Upper lobe of left lung (tissue), 6 donors: ENCODE measurements at regions not wholly inside any gene's neighbourhood (a gene's known extent, or its start where the extent isn't known, plus 50 kb on each side); places are given as distances from the start of the nearest gene placed in this dataset.

Source experiments
- ATAC-seq, 2 donors: fragments of 200-7000 bp; cut with Tn5 transposase; one replicate each; pipeline ENCODE4 v1.9.1; 2022; ENCODE audit warnings: mild to moderate bottlenecking in 2 of 2, moderate library complexity in 2 of 2; ENCODE audit not compliant: low FRiP score in 2 of 2
- DNase-seq, 2 donors: peaks; one replicate each; pipeline ENCODE4 v3.0.0-alpha.2; 2019 to 2020
- H3K27ac ChIP-seq, 4 donors: fragments of 200-600 bp; sonication (generic); one replicate each; pipeline ENCODE4 v1.5.1; 2016 to 2019
- H3K27me3 ChIP-seq, 4 donors: fragments of 200-600 bp; sonication (generic); one replicate each; pipeline ENCODE4 v1.5.1; 2017 to 2019
- H3K36me3 ChIP-seq, 4 donors: fragments of 200-600 bp; sonication (generic); one replicate each; pipeline ENCODE4 v1.5.1; 2016 to 2019
- H3K4me1 ChIP-seq, 4 donors: fragments of 200-600 bp; sonication (generic); one replicate each; pipeline ENCODE4 v1.5.1; 2018 to 2019
- H3K4me3 ChIP-seq, 4 donors: fragments of 200-600 bp; sonication (generic); one replicate each; pipeline ENCODE4 v1.5.1; 2017 to 2019; ENCODE audit warnings: mild to moderate bottlenecking in 2 of 4, moderate library complexity in 1 of 4
- H3K9me3 ChIP-seq, 4 donors: fragments of 200-600 bp; sonication (generic); one replicate each; pipeline ENCODE4 v1.5.1; 2018 to 2019
- EP300 ChIP-seq, 4 donors: sonication (generic); formaldehyde crosslinking; IDR thresholded peaks; one replicate each; pipeline ENCODE4 v1.5.1; 2017; ENCODE audit warnings: antibody characterized with exemption in 4 of 4, control low read depth in 2 of 4
- POLR2A ChIP-seq, 4 donors: fragments of 450-650 bp; IDR thresholded peaks; one replicate each; pipeline ENCODE4 v1.5.1; 2016 to 2017; ENCODE audit warnings: antibody characterized with exemption in 4 of 4, mild to moderate bottlenecking in 2 of 4
- POLR2AphosphoS5 ChIP-seq, 2 donors: sonication (generic); formaldehyde crosslinking; IDR thresholded peaks; one replicate each; pipeline ENCODE4 v1.5.1; 2017; ENCODE audit warnings: antibody characterized with exemption in 2 of 2
- WGBS, 2 donors: methylation state at CpG; one replicate each; pipeline ENCODE4 v1.1.5; 2017 to 2018; 5-methylcytosine and 5-hydroxymethylcytosine counted together
- TF ChIP-seq, protein P1 (sequence below), 6 experiments: fragments of 450-650 bp in 4 of 6; fragments of 200-600 bp in 2 of 6; sonication (generic) in 2 of 6; IDR thresholded peaks; one replicate each; pipeline ENCODE4 v1.5.1; 2016 to 2019; ENCODE audit warnings: antibody characterized with exemption in 6 of 6
- donor health status: DM: no; HTN: no; CAD: no; lungs with moderate emphysema.
- donor health status: DM: no; HTN: yes; CAD: no; lungs with severe emphysema.

DNA sequence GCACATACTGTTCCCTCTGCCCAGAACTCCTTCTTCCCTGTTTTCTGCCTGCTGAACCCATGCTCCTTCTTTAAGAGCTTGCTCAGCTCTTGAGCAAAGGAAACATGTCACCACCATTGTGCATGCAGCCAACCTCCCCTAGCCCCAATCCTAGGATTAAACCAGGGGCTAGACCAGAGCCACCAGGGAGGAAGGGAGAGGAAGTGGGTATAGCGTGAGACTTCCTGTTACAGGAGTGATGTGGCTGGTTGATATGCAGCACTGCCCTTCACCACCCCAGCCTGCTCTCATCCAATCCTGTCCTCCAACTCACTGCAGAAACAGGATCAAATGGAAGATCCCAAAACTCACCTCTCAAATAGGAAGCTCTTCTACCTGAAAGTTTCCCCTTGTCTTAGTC is 67.1 kb upstream of the CDH5 start:
- no peak for ATAC-seq
- no peaks in the 10 kb centered on the region for H3K36me3 ChIP-seq
- no peaks in the 10 kb centered on the region for H3K9me3 ChIP-seq
- DNase-seq = no peak
- no peaks in the 10 kb centered on the region for H3K27me3 ChIP-seq
- H3K4me3 ChIP-seq = no peak overlapping the region
- TF ChIP-seq, protein P1, sequence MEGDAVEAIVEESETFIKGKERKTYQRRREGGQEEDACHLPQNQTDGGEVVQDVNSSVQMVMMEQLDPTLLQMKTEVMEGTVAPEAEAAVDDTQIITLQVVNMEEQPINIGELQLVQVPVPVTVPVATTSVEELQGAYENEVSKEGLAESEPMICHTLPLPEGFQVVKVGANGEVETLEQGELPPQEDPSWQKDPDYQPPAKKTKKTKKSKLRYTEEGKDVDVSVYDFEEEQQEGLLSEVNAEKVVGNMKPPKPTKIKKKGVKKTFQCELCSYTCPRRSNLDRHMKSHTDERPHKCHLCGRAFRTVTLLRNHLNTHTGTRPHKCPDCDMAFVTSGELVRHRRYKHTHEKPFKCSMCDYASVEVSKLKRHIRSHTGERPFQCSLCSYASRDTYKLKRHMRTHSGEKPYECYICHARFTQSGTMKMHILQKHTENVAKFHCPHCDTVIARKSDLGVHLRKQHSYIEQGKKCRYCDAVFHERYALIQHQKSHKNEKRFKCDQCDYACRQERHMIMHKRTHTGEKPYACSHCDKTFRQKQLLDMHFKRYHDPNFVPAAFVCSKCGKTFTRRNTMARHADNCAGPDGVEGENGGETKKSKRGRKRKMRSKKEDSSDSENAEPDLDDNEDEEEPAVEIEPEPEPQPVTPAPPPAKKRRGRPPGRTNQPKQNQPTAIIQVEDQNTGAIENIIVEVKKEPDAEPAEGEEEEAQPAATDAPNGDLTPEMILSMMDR (IDR thresholded peaks at IDR 0.05) = no peak
- TF ChIP-seq EP300 (IDR thresholded peaks at IDR 0.05) (no peak), POLR2A (IDR thresholded peaks at IDR 0.05) (no peak), POLR2AphosphoS5 (IDR thresholded peaks at IDR 0.05) (no peak)
- H3K4me1 ChIP-seq = no peaks in the 10 kb centered on the region
- H3K27ac ChIP-seq = no peak overlapping the region
- 36 to 64% methylated on average over 1 of the region's 1 CpG for WGBS, 2 donors

DNA sequence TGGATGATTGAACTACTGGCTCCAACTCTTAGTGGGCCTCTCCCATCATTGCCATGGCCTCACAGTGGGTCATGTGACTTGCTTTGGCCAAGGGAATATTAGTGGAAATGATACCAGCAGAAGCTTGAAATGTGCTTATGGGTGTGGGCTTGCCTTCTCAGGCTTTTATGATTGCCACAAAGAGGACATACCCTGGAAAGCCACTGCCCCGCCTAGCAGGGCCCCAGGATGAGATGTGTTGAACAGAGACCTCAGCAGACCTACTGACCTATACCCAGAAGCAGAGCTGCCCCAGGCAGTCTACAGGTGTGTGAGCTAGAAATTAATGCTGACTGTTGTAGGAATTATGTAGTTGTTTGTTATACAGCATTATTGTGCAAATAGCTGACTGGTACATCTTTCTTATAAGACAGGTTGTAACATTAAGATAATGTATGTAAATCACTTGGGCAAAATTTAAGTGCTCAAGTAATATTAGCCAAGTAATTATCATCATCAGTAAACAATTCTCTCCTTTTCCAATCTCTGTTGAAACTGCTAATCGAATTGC is 67.8 kb upstream of the CDH5 start:
- Histone ChIP-seq H3K27ac (no peak overlapping the region), H3K36me3 (no peaks in the 10 kb centered on the region), H3K4me3 (no peak overlapping the region), H3K4me1 (no peaks in the 10 kb centered on the region), H3K27me3 (no peaks in the 10 kb centered on the region), H3K9me3 (no peaks in the 10 kb centered on the region)
- ATAC-seq (no peak), DNase-seq (no peak)
- TF ChIP-seq POLR2A (IDR thresholded peaks at IDR 0.05) (no peak), POLR2AphosphoS5 (IDR thresholded peaks at IDR 0.05) (no peak), EP300 (IDR thresholded peaks at IDR 0.05) (no peak)
- TF ChIP-seq, protein P1 (IDR thresholded peaks at IDR 0.05) = no peak
- WGBS, 2 donors = 92 to 93% methylated on average over 2 of the region's 2 CpGs

DNA sequence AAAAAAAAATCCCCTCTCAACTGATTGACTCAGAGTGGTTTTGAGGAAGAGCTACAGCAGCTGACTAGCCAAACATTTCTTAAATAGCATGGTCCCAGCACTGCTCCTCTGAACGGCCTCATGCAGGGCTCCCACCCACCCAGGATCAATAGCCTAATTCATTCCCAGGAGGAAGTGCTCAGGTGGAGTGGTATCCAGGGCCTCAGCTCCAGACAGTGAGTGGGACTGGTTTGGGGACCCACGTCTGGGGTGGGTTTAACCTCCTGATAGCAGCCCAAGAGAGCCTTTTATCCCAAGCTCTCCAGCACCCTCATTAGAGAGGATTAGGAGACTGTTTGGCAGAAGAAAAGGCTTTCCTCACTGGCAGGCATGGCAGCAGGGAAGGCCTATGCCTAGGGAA is 68.5 kb upstream of the CDH5 start:
- Histone ChIP-seq H3K4me1 (no peaks in the 10 kb centered on the region), H3K9me3 (no peaks in the 10 kb centered on the region), H3K27me3 (no peaks in the 10 kb centered on the region), H3K4me3 (no peak overlapping the region), H3K36me3 (no peaks in the 10 kb centered on the region), H3K27ac (no peak overlapping the region)
- DNase-seq (no peak), ATAC-seq (no peak)
- TF ChIP-seq POLR2AphosphoS5 (IDR thresholded peaks at IDR 0.05) (no peak), EP300 (IDR thresholded peaks at IDR 0.05) (no peak), POLR2A (IDR thresholded peaks at IDR 0.05) (no peak)
- TF ChIP-seq, protein P1 (IDR thresholded peaks at IDR 0.05) = no peak
- WGBS, 2 donors = 72 to 86% methylated on average over 2 of the region's 2 CpGs

- no peaks in the 10 kb centered on the region for H3K27me3 ChIP-seq
- ATAC-seq (no peak), DNase-seq (no peak)
- no peak overlapping the region for H3K27ac ChIP-seq
- WGBS, 2 donors = 60 to 82% methylated on average over 1 to 5 of the region's 5 CpGs
- H3K4me1 ChIP-seq = no peaks in the 10 kb centered on the region
- H3K4me3 ChIP-seq = no peak overlapping the region
- no peak for TF ChIP-seq POLR2AphosphoS5 (IDR thresholded peaks at IDR 0.05)
- TF ChIP-seq POLR2A (IDR thresholded peaks at IDR 0.05) = no peak
- no peak for TF ChIP-seq EP300 (IDR thresholded peaks at IDR 0.05)
- TF ChIP-seq, protein P1 (IDR thresholded peaks at IDR 0.05) = no peak
- no peaks in the 10 kb centered on the region for H3K9me3 ChIP-seq
- H3K36me3 ChIP-seq = no peaks in the 10 kb centered on the region
Observed at GRCh38 chr16:66296591-66296990, 69.9 kb upstream of the CDH5 start.

- Histone ChIP-seq H3K27me3 (no peaks in the 10 kb centered on the region), H3K4me3 (no peak overlapping the region), H3K9me3 (no peaks in the 10 kb centered on the region), H3K36me3 (no peaks in the 10 kb centered on the region), H3K27ac (no peak overlapping the region), H3K4me1 (no peaks in the 10 kb centered on the region)
- TF ChIP-seq POLR2A (IDR thresholded peaks at IDR 0.05) (no peak), EP300 (IDR thresholded peaks at IDR 0.05) (no peak), POLR2AphosphoS5 (IDR thresholded peaks at IDR 0.05) (no peak)
- TF ChIP-seq, protein P1 (IDR thresholded peaks at IDR 0.05) = no peak
- WGBS, 2 donors = 70 to 74% methylated on average over 2 to 4 of the region's 4 CpGs
- no peak for DNase-seq
- no peak for ATAC-seq
Observed at GRCh38 chr16:66295761-66296546, 70.5 kb upstream of the CDH5 start.
